CD4-positive, alpha-beta T cell (primary cell): ENCODE measurements at regions not wholly inside any gene's neighbourhood (a gene's known extent, or its start where the extent isn't known, plus 50 kb on each side); places are given as distances from the start of the nearest gene placed in this dataset.
A peak's percentile ranks its signal among the peaks of the same experiment; 100 is the strongest.

Source experiments
- ATAC-seq: fragments of 200-7000 bp; cut with Tn5 transposase; one replicate; pipeline ENCODE4 v1.10.0; 2022; ENCODE audit warnings: mild to moderate bottlenecking; ENCODE audit not compliant: poor library complexity
- CTCF ChIA-PET: fragments of 350-600 bp; sonication (Branson Sonifier 250); formaldehyde crosslinking; loops from one replicate; lab custom pipeline; 2021; ENCODE audit warnings: antibody characterized with exemption, inconsistent platforms; lab: Charles Lee
- POLR2A ChIA-PET: fragments of 350-600 bp; sonication (Branson Sonifier 250); formaldehyde crosslinking; loops from one replicate; lab custom pipeline; 2021; ENCODE audit warnings: antibody characterized with exemption, inconsistent platforms; lab: Charles Lee
- DNase-seq, 14 experiments: peaks; one replicate each; pipeline ENCODE4 v3.0.0-alpha.2; 2013 to 2020; ENCODE audit warnings: mixed read lengths in 2 of 14
- H3K27ac ChIP-seq, 2 donors: one replicate each; pipeline versions ENCODE4 v1.5.1 to v1.7.0; 2013; ENCODE audit warnings: low read length in 2 of 2, low read depth in 1 of 2, mild to moderate bottlenecking in 1 of 2
- H3K27me3 ChIP-seq, 2 experiments: 1 replicate in 1 of 2; 2 replicates in 1 of 2; pipeline versions ENCODE4 v1.6.1 to v1.7.0; 2013; ENCODE audit warnings: low read length in 2 of 2, control low read depth in 1 of 2, mild to moderate bottlenecking in 1 of 2, moderate library complexity in 1 of 2; ENCODE audit not compliant: insufficient read depth in 2 of 2, control insufficient read depth in 1 of 2
- H3K36me3 ChIP-seq: one replicate; pipeline ENCODE4 v1.6.1; 2013; ENCODE audit warnings: low read length, control low read depth; ENCODE audit not compliant: insufficient read depth
- H3K4me1 ChIP-seq: one replicate; pipeline ENCODE4 v1.6.1; 2013; ENCODE audit warnings: low read length, control low read depth; ENCODE audit not compliant: insufficient read depth
- H3K4me3 ChIP-seq: one replicate; pipeline ENCODE4 v1.5.1; 2013; ENCODE audit warnings: mild to moderate bottlenecking, low read length, moderate library complexity
- H3K9me3 ChIP-seq, 2 experiments: 1 replicate in 1 of 2; 2 replicates in 1 of 2; pipeline versions ENCODE4 v1.6.1 to v1.7.0; 2013; ENCODE audit warnings: low read length in 2 of 2, mild to moderate bottlenecking in 2 of 2, control low read depth in 1 of 2, moderate library complexity in 1 of 2; ENCODE audit not compliant: control insufficient read depth in 1 of 2, insufficient read depth in 1 of 2
- H3K27ac Mint-ChIP-seq: one replicate; pipeline ENCODE4 v1.8.0; 2020; ENCODE audit warnings: mixed read lengths
- H3K27me3 Mint-ChIP-seq: one replicate; pipeline ENCODE4 v1.8.0; 2021; ENCODE audit warnings: mixed read lengths
- H3K36me3 Mint-ChIP-seq: one replicate; pipeline ENCODE4 v1.8.0; 2021; ENCODE audit warnings: low read depth, mixed read lengths
- H3K4me1 Mint-ChIP-seq: one replicate; pipeline ENCODE4 v1.8.0; 2021; ENCODE audit warnings: low read depth, mixed read lengths
- H3K4me3 Mint-ChIP-seq: one replicate; pipeline ENCODE4 v1.8.0; 2020; ENCODE audit warnings: mild to moderate bottlenecking, mixed read lengths
- H3K9me3 Mint-ChIP-seq: one replicate; pipeline ENCODE4 v1.8.0; 2020; ENCODE audit warnings: mixed read lengths
- intact Hi-C, 2 experiments: fragments of 100-400 bp; cut with DNase I in 1 of 2; cut with micrococcal nuclease in 1 of 2; formaldehyde crosslinking; loops; one replicate each; pipeline versions ENCODE4 v1.15.1 to v1.9.0; 2023 to 2025; cut with DNase I, micrococcal nuclease
- TF ChIP-seq, protein P1 (sequence below): fragments of 200-600 bp; IDR thresholded peaks from one replicate; pipeline ENCODE4 v1.8.0; 2022; ENCODE audit warnings: antibody characterized with exemption, mild to moderate bottlenecking

DNA sequence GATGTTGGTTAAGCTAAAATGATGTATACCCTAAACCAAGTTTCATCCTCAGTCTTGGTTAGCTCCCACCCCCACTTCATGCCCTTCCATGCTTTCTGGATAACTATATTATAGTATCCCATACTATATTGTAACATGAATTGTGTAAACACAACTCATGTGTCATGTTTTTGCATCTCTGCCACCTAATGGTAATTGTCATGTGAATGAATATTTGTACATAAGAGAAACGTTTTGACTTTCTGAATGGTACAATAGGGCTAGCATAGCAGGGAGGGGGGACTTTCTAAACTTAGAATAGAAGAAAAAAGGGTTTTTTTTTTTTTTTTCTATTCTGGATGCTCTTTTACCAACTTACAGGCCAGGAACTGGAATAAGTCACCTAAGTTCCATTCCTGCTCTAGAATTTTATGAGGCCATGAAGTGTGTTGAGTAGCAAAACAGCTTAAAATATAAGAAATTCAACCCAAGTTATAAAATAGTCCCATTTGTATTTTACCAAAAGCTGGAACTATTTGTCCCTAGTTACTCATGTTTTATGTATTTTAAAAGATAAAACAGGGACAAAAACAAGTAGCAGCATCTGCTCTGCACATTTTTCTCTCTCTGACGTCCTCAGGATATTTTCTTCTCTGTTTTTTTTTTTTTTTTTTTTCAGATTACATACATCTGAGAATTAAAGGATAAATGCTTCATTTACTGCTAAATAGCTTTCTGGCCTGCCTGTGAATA, 77.4 kb downstream of the HLX start:
- H3K27me3 Mint-ChIP-seq: peaks cover 3% of the 10 kb centered on the region
- ChIA-PET POLR2A (no interaction called here), CTCF (no interaction called here)
- no peaks in the 10 kb centered on the region for H3K9me3 ChIP-seq
- H3K27me3 ChIP-seq: no peaks in the 10 kb centered on the region
- no peaks in the 10 kb centered on the region for H3K36me3 Mint-ChIP-seq
- H3K4me3 ChIP-seq: no peak overlapping the region
- DNase-seq (no peak), ATAC-seq (no peak)
- no peak overlapping the region for H3K27ac Mint-ChIP-seq
- H3K4me1 ChIP-seq: no peaks in the 10 kb centered on the region
- intact Hi-C loops: no loop called here
- no peaks in the 10 kb centered on the region for H3K4me1 Mint-ChIP-seq
- H3K9me3 Mint-ChIP-seq: no peaks in the 10 kb centered on the region
- TF ChIP-seq, protein P1, sequence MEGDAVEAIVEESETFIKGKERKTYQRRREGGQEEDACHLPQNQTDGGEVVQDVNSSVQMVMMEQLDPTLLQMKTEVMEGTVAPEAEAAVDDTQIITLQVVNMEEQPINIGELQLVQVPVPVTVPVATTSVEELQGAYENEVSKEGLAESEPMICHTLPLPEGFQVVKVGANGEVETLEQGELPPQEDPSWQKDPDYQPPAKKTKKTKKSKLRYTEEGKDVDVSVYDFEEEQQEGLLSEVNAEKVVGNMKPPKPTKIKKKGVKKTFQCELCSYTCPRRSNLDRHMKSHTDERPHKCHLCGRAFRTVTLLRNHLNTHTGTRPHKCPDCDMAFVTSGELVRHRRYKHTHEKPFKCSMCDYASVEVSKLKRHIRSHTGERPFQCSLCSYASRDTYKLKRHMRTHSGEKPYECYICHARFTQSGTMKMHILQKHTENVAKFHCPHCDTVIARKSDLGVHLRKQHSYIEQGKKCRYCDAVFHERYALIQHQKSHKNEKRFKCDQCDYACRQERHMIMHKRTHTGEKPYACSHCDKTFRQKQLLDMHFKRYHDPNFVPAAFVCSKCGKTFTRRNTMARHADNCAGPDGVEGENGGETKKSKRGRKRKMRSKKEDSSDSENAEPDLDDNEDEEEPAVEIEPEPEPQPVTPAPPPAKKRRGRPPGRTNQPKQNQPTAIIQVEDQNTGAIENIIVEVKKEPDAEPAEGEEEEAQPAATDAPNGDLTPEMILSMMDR: no peak
- no peak overlapping the region for H3K4me3 Mint-ChIP-seq
- H3K36me3 ChIP-seq: no peaks in the 10 kb centered on the region
- H3K27ac ChIP-seq: no peak overlapping the region

- DNase-seq (peak in 2 of 14 experiments; percentile 31 to 58), ATAC-seq (no peak)
- H3K4me1 Mint-ChIP-seq: no peaks in the 10 kb centered on the region
- H3K4me3 Mint-ChIP-seq: no peak overlapping the region
- Histone ChIP-seq H3K4me3 (no peak overlapping the region), H3K27ac (no peak overlapping the region), H3K36me3 (no peaks in the 10 kb centered on the region), H3K4me1 (no peaks in the 10 kb centered on the region), H3K9me3 (no peaks in the 10 kb centered on the region), H3K27me3 (no peaks in the 10 kb centered on the region)
- POLR2A ChIA-PET: no interaction called here
- intact Hi-C loops: no loop called here
- CTCF ChIA-PET: no interaction called here
- TF ChIP-seq, protein P1: no peak
- peaks cover 6% of the 10 kb centered on the region for H3K27me3 Mint-ChIP-seq
- H3K36me3 Mint-ChIP-seq: no peaks in the 10 kb centered on the region
- no peak overlapping the region for H3K27ac Mint-ChIP-seq
- no peaks in the 10 kb centered on the region for H3K9me3 Mint-ChIP-seq
Observed at GRCh38 chr1:220957233-220957605, 78.0 kb downstream of the HLX start.

GRCh38 chr1:220958234-220958633, 79.0 kb downstream of the HLX start:
- POLR2A ChIA-PET: no interaction called here

More at GRCh38 chr1:220958234-220958633, 79.0 kb downstream of the HLX start:
- Histone ChIP-seq H3K36me3 (no peaks in the 10 kb centered on the region), H3K27ac (no peak overlapping the region), H3K9me3 (no peaks in the 10 kb centered on the region), H3K4me1 (no peaks in the 10 kb centered on the region), H3K4me3 (no peak overlapping the region), H3K27me3 (no peaks in the 10 kb centered on the region)
- no peak for ATAC-seq
- Mint-ChIP-seq H3K36me3 (no peaks in the 10 kb centered on the region), H3K9me3 (peaks cover 2% of the 10 kb centered on the region), H3K27me3 (peaks cover 6% of the 10 kb centered on the region), H3K27ac (no peak overlapping the region), H3K4me3 (no peak overlapping the region), H3K4me1 (no peaks in the 10 kb centered on the region)
- no peak for DNase-seq
- intact Hi-C loops: no loop called here
- TF ChIP-seq, protein P1: no peak
- CTCF ChIA-PET: no interaction called here
